Femur (tissue), 1 donor: ENCODE measurements at regions not wholly inside any gene's neighbourhood (a gene's known extent, or its start where the extent isn't known, plus 50 kb on each side); places are given as distances from the start of the nearest gene placed in this dataset.
"Not testable (repeated sequence)": the region's sequence is repeated elsewhere in the genome, so short reads cannot be mapped to it uniquely, and the experiment has no call there.

Experiments
- DNase-seq: peaks from one replicate; pipeline ENCODE4 v3.0.0-alpha.2; 2017

DNA sequence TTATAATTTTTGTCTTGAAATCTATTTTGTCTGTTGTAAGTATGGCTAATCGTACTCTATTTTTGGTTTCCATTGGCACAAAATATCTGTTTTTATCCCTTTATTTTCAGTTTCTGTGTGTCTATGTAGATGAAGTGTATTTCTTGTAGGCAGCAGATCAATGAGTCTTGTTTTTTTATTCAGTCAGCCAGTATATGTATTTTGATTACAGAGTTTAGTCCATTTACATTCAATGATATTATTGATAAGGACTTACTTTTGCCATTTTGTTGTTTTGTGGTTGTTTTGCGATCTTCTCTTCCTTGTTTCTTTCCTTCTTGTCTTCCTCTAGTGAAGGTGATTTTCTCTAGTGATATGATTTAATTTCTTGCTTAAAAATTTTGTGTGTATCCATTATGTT is 336.3 kb upstream of the SPRY2 start:
- no peak for DNase-seq

DNA sequence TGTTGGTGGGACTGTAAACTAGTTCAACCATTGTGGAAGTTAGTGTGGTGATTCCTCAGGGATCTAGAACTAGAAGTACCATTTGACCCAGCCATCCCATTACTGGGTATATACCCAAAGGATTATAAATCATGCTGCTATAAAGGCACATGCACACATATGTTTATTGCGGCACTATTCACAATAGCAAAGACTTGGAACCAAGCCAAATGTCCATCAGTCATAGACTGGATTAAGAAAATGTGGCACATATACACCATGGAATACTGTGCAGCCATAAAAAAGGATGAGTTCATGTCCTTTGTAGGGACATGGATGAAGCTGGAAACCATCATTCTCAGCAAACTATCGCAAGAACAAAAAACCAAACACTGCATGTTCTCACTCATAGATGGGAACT is 334.5 kb upstream of the SPRY2 start:
- not testable (repeated sequence) for DNase-seq

DNA sequence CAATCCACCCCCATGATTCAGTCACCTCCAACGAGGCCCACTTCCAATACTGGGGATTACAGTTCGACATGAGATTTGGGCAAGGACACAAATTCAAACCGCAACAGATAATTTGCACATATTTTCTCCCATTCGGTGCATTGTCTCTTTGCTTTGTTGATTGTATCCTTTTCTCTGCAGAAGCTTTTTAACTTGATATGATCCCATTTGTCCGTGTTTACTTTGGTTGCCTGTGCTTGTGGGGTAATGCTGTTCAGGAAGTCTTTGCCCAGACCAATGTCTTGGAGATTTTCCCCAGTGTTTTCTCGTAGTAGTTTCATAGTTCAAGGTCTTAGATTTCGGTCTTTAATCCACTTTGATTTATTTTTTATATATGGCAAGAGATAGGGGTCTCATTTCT is 330.8 kb upstream of the SPRY2 start:
- DNase-seq: no peak

DNA sequence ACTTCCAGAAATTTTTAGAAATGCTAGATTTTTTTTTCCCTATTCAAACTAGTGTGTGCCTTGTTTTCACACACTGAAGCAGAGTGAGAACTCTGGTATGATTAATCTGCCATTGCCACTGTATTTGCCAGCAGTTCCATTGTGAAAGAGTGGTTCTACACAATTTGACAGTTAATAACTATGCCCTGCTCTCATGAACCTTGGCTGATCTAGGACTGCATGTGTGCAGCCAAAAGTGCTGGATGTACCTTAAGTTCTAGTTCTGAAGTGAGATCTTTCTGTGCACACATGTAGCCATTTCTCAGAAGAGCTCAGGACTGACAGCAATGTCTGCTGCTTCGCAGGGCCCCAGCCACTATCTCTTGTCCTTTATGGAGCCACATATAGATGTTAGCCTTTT is 328.2 kb upstream of the SPRY2 start:
- DNase-seq: no peak

DNA sequence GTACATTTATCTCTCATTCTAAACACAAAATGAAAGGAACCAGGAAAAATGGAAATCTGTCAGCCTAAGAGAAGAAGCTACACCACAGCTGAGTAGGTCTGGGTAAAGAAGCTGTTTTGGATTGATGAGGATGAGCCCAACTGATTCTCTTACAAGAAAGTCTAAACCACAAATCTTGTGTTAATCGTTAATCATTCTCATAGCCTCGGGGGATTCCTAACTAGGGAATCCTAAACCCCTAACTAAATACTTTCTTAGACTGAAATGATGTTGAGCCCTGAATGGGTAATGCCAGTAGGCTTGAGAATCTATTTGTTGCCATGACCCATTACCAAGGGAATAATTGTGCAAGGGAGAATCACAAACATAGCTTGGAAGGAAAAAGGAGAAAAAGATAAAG is 327.5 kb upstream of the SPRY2 start:
- no peak for DNase-seq

DNA sequence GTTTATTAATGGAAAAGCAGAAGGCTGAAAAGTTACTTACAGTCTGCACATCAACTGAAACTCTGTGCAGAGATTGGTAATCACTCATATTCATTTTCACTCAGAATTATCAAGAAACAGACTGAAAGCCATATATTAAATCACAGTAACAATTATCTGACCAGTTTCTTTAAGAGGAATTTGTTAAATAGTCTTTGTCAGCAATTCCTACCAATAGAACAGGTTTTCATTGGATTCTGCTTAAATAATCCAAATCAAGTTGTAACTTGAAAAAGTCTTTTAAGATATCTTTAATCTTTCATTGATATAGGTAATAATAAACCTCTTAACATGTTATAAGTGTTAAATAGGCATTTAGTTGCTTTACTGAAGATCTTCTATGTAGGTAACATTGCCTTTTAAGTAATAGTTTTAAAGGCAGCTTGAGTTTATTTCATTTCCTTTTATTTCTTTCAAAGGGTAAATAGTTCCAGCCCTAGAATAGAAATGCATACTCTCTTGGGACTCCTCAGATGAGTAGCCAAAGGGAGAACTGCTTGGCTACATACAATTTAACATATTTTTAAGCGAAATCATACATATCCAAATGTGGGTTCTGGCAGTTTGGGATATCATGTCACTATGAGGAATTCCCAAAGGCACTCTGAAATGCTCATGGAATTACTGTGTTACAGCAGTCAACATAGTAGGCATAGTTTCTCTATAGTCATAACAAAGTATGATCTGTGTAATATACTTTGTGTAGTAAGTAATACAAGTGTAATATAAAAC is 326.0 kb upstream of the SPRY2 start:
- no peak for DNase-seq

DNA sequence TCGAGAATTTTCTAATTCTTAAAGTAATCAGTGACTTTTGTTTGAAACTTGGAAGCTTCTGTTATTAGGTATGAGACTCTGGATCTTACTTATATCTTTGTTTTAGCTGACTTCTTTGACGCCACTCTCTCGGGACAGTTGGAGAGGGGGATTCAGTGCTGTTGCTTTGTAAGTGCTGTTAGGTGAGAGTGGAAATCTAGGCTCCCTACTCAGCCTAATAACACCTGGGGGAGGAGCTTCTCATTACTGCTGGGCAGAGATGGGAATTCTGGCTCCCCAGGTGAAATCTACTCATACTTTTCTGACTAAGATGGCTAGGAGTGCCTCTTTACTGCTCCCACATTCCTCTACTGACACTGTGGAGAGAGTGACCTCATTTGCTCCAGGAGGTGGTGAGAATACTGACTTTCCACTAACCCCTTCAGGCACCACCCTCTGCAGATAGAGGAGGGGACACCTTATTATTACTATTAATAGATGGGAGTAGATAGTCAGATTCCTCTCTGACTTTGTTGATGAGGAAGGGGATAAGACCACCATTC is 324.9 kb upstream of the SPRY2 start:
- no peak for DNase-seq

DNA sequence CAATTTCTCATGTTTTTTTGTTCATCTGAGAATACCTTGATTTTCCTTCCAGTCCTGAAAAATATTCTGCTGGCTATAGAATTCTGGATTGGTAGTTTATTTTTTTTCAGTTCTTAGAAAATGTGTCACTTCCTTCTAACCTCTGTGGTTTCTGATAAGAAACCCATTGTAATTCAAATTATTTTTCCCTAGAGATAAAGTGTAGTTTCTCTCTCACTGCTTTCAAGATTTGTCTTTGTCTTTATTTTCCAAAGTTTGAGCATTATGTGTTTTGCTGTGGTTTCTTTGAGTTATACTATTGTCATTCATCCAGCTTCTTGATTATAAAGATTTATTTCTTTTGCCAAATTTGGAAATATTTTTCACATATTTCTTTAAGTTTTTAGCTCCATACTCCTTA is 324.0 kb upstream of the SPRY2 start:
- no peak for DNase-seq

DNA sequence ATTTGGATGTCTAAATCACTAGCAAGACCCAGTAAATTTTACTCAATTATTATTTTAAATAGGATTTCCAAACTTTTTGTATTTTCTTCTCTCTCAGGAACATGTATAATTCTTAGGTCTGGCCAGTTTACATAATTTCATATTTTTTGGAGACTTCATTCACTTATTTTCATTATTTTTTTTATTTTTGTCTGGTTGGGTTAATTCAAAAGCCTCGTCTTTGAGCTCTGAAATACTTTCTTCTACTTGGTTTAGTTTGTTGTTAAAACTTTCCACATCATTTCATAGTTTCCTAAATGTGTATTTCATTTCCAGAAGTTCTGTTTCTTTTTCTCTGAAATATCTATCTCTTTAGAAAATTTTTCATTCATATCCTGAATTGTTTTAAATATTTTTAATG is 322.9 kb upstream of the SPRY2 start:
- DNase-seq: no peak

DNA sequence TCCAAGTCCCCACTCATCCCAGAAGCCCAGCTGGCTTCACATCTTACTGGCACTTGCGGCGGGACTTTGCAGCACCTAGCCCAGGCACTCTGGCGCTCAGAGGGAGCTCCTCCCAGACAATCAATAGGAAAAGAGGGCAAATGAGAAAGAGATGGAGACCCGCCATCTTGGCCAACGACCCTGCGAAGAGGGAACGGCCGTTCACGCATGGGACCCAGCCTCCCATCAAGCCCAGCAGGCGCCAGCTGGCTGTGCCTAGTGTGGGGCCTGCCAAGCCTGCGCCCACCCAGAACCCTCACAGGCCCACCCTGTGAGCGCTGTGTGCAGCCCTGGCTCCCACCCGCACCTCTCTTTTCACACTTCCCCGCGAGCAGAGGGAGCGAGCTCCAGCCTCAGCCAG is 317.8 kb upstream of the SPRY2 start:
- DNase-seq: no peak

DNA sequence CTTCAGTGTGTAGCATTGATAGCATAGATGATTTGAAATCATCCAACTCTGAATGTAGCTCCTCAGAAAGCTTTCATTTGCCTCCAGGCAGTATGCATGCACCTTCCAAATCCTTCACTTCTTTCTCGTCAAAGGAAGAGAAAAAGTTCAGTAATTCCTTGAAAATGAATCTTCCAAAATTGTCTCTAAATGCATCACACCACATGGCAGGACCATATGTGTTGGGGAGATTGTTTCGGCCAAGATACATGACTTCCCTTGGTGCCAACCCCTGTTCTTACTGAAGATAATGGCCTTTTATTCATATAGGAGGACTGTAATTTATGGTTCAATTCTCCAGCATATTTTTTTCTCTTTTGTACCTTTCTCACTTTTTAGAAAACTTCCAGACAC is 315.6 kb upstream of the SPRY2 start:
- no peak for DNase-seq

DNA sequence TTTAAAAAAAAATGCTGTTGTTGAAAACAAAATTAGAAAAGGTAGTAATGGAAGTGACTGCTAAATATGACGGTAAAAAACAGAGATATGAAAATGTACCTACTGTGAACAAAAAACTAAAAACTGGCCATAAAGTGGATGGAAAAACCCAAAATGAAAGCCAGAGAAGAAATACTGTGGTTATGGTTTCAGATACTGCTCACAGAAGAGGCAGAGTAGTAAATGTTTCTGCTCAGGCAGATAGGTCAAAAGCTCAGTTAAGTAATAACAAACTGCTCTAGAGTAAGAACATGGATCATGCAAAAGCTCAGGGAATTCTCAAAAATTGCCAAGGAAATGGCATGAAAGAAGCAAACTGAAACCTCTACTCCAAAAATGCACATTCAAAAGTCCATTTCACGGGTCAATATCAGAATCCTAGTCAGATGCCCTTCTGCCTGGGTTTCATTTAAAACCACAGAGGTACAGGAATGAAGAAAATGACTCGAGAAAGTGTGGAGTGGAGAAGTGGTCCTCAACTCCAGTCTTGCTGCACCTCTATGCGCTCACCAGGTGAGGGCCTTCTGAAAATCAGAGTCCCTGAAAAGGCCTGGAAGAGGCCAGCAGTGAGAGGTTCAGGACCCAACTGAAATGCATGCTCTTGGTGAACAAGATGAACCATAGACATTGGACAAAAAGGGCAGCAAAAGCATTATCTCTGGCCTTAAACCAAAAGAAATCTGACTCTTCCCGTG is 315.0 kb upstream of the SPRY2 start:
- no peak for DNase-seq

DNA sequence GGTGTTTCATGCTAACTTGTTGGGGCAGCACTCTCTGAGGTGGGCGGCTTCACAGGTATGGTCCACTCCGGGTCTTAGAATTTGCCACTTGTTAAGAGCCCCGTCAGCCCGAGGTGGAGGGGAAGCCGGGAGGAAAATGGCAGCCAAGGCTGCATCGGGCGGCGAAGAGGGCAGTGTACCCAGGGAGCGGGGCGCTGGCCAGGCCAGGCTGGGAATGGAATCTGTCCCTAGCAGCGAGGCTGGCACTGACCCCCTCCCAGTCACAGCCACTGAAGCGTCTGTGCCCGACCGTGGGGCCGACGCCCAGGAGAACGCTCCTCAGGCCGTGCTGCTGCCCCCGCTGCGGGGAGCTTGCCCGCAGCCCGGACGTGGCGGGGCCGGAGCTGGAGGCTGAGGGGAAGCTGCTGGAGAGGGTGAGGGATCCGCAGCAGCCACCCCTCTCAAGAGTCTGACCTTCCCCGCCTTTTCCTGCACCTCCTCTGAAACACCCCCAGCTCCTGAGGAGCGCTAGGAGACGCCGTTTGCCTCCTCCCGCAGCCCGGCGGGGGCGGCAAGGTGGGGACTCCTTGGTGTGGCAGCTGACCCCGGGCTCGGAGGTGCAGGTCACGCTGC is 313.8 kb upstream of the SPRY2 start:
- no peak for DNase-seq

DNA sequence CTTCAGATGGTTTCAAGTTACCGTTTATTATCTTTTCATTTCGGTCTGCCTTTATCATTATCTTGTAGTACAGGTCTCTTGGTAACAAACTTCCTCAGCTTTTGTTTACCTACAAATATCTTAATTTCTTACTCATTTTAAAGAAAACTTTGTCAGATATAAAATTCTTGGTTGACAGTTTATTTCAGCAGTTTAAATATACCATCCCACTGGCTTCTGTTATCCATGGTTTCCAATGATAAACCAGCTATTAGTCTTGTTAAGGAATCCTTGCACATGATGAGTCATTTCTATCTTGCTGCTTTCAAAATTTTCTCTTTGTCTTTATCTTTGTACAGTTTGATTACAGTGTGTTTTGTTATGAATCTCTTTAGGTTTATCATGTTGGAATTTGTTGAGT is 308.3 kb upstream of the SPRY2 start:
- no peak for DNase-seq

DNA sequence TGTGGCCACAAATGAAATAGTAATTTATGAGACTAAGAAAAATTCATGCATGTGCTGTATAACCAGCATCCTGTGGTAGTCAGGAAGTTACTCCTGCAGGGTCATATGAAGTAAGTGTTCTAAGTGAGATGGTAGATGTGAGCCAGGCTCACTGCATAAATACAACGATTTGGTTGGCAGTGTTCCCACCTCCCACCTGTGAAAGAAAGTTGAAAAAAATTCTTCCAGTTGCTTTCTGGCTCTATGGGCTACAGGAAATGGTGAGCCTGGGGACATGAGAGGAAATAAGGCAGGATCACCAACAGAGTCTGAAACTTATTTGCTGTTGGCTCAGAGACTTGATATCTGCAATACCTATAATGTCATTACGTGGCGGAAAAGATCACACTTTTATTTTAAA is 301.7 kb upstream of the SPRY2 start:
- DNase-seq: no peak

DNA sequence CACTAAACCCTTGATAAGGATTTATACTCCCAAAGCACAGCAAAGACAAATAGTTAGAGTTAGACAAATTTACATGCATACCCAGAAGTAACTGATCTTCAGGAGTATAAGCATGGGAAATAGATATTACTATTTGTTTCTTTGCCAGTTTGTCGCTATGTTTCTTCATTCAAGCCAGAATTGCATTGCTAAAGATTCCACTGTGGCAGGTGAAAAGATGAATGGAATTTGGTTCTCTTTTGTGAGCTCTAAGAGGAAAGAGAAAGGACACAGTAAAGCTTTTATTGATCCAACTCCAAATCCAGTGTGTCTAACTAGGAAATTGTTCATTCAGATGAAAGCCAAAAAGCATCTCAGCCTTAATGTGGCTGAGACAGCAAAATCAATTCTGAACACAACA is 292.3 kb upstream of the SPRY2 start:
- no peak for DNase-seq

DNA sequence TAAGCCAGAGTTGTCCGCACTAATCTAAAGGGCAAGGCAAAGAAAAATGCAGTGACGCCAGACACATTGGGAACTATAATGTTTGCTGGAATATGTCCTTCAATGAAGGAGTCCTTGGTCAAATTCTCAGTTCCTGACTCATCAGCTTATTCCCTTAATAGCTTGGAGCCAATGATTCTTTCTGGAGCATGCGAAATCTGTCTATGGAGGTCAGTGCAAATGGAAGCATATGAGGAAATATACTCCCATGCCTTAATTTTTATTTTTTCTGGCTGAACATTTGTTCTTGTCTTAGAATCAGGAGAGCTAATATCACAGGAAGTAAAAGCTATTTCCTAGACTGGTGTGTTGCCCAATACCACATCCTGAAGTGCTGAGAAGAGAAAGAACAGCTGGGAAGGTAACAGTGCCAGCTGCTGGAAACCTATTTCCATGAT is 289.8 kb upstream of the SPRY2 start:
- DNase-seq: peak; percentile 28

DNA sequence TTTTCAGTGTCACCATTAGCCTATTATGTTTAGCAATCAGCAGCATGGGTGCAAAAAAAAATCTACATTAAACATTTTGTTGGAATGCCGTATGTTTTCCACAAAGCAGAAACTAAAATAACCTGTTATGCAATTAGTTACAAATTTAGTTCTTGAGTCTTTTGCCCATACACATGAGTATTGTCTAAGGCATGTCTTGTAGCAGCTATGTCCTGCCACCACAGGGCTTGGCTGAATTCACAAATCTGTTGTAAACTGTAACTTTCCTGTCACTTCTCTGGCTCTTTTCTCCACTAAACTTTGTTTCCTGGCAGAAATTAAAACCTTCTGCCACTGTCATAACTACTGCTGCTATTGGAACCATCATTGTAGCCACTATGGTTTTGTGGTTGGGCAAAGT is 277.9 kb upstream of the SPRY2 start:
- DNase-seq: no peak

DNA sequence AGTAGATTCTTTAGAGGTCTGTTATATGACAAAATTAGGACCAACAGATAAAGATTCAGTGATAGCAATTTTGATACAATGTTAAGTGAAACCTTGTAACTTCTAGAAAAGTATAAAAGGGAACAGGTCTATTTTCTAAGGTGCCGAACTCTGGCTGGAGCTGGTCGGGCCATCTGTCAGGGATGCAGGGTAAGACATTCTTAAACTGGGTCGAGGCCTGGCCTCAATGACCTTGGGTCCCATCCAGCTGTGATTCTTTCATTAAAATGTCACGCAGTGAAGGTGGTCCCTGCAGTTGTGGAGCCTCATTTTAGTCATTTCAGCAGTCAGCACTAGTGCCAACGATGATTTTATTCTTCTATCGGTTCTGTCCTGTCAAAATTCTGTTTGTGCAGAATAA is 271.9 kb upstream of the SPRY2 start:
- no peak for DNase-seq

DNA sequence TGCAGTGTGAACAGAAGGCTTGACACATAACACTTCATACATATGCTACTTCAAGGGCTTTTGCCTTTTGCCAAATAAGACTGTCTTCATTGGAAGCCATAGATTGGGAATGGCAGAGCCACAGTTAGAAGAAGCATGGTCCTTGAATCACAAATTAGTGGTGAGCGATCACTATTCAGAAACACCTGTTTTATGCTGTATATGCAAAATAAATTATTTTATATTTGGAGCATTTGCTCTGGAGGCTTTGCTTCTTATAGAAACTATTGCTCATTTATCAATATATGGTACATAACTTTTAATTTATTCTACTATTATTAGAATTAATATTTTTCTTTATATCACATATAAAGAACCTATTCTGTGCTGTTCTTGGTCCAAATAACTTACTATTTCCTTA is 270.4 kb upstream of the SPRY2 start:
- no peak for DNase-seq

DNA sequence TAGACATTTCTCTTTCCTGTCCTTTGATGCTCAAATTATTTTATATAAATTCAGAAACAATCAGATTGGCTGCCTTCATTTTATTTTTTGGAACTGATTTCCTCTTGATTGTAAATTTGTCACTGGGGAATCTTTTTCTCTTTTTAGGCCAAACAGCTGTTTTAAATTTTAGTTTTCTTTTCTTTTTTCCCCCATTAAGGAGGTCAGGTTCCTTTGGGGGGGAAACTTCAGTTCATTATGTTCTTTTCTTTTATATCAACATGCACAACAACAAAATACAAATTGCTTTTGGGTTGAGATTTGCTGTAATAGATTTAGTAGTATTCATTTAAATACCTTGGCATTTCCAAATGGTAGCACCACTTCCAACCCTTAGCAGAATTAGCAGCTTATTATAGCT is 264.8 kb upstream of the SPRY2 start:
- DNase-seq: no peak

DNA sequence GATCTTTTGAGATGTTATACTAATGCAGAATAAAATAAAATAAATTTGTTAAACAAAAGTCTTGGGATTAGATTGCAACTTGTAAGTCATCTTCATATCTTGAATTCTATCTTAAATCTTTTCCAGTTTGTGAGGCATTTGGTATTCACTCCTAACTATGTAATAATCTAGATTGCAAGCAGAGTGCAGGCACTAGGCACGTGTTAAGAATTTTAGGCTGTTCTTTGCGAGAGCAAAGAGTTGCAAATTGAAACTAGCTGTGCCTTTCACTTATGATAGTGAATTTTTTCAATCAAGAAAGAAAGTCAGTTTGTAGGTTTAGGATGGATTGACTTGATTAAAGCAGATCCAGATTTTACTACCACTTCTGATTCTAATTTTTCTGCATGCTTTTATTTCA is 264.1 kb upstream of the SPRY2 start:
- no peak for DNase-seq

DNA sequence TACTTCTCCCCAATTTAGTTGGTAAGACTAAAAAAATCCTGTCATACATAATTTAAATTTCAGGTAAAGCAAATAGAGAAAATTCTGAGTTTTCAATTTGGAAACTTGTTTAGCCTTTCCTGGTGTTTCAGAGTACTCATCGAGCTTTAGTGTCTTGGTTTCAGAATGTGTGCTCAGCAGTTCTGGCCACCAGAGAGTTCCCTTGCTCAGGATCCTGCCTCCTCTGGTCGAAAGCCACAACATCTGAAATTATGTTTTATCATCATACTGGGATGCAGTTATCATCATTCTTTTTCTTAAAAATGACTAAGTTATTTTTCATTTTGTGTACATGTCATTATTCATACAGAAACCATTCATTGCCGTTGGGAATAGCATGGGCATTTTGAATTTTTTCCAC is 263.2 kb upstream of the SPRY2 start:
- peak; percentile 53 for DNase-seq

DNA sequence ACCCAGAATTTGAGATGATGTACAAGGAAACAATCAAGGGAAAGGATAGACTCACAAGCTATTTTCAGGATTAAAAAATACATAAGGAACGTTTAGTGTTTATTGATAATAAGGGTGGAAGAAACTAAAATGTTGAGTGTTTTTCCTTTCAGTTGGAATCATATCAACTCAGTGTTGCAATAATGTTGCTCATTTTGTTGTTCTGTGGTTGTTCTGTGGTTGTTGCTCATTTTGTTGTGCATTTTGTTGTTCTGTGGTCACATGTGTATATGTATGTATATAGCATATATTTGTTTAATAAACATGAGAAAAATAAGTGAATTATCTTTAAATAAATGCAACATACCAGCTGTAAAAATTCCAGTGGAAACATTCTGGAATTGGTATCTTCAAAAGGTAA is 262.4 kb upstream of the SPRY2 start:
- no peak for DNase-seq
